ENCODE measurements at regions not wholly inside any gene's neighbourhood (a gene's known extent, or its start where the extent isn't known, plus 50 kb on each side); places are given as distances from the start of the nearest gene placed in this dataset.

- DNase-seq: no peak
Observed at GRCh38 chr3:72247126-72247525, 462.2 kb upstream of the PROK2 start.

- no peak for DNase-seq
Observed at GRCh38 chr3:72246685-72247084, 461.7 kb upstream of the PROK2 start.

DNA sequence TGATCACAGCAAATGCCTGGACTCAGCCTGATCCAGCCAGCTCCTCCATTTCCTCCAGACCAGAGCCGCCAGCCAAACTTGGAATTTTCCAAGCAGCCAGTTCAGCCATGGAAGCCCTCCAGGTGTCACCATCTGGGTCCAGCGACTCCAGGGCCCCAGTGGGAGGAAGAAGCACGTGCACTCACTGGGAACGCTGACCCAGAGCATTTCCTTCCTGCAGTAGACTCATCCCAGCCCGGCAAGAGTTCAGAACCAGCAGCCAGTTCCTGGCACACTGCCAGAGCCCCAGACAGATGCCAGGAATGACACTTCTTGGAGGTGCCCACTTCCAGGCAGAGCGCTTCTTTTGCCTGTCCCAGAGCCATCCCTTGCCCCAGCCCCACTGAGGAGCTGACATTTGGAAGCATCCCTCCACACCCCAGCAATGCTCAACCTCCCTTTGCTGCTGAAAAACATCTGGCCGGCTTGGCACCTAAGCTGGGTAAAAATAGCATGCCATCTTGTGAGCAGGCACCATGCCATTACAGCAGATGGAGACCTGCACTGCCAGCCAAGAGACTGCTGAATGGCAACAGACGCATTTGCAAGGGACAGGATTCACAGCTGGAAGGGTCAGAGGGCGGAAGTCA, 460.3 kb upstream of the PROK2 start:
- no peak for DNase-seq

DNA sequence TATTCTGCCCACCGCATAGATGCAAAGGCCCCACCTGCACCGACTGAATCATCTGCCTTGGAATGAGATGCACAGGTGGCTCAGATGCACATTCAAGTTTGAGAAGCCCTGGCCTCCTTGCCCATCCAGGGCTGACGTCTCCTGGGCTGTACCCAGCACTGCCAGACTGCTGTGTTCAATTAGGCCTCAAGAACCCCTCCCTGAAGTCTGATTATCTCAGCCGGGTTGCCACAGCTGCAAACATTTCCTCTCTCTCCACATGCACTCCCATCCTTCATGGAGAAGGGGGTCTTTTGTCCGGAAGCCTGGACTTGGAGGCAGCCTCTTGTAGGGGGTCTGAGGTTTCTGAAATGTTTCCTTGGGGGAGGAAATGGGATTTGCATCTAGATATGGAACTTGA, 459.4 kb upstream of the PROK2 start:
- no peak for DNase-seq

GRCh38 chr3:72242326-72242725, 457.4 kb upstream of the PROK2 start:
- DNase-seq: no peak

- no peak for DNase-seq
Observed at GRCh38 chr3:72241525-72241924, 456.6 kb upstream of the PROK2 start.

DNA sequence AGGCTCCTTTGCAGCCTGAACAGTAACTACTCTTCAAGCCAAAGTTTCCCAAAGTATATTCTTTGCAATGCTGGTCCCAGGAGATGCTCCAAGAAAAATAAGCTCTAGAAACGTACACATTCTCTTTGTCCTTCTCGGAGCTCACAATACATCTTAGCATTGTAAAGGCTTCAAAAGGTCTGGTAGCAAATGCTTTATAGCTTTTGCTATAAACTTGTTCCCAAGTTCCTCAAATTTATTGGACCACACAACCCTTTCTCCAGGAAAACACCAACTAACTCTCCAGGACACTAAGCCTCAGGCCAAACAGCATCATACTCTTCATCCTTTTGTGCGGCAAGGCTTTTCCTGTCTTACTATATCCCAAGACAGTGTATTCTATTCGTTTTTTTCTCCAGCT, 455.6 kb upstream of the PROK2 start:
- DNase-seq: no peak

GRCh38 chr3:72238801-72239200, 453.9 kb upstream of the PROK2 start:
- no peak for DNase-seq

GRCh38 chr3:72238010-72238691, 453.2 kb upstream of the PROK2 start:
- no peak for DNase-seq

DNA sequence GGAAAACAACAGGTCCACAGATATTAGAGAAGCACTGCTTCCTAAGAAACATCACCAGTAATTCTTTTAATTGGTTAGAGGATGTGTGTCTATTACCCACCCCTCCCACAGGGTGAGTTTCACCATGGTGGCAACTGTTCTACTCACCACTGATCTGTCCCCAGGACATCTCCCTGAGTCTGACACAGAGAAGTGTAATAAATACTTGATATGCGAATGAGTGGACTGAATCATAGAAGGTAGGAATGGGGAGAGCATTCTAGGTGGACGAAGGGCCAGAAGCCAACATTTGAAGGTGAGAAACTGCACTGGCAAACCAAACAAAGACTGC, 452.7 kb upstream of the PROK2 start:
- DNase-seq: no peak

GRCh38 chr3:72234391-72234790, 449.4 kb upstream of the PROK2 start:
- DNase-seq: no peak

GRCh38 chr3:72233571-72233970, 448.6 kb upstream of the PROK2 start:
- no peak for DNase-seq

DNA sequence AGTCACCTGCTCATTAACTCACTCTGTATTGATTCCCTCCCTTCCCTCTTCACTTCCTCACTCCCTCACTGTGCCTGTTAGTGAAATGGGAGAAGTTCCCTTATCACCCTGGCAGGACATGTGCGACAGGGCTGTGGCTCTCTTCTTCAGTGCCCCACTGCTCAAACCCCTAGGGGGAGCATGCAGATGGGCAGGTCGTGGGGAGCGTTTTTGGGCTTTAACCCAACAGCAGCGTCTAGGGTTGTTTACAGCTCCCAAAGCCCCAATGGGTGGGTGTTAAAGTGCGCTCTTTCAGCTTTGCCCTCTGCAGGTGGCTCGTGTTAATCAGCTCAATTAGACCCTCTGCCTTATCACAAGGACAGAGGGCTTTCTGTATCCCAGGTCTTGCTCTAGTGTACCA, 447.8 kb upstream of the PROK2 start:
- no peak for DNase-seq

DNA sequence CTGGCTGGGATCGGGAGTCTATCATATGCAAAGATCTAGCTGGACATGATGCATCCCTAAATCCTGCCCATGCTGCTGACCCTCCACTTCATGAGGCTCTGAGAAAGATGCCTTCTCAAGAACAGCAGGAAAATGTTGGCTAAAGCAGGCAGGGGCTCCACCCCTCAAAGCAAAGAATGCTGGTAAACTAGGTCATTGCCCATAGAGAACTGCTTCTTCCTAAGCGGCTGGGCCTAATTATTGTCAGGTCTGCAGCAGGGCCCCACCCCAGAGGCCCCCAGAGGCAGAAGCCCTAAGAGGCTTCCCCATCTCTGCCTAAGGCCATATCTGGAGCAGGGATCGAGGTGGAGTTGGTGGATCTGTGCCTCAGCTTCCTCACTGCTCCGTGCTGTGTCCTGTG, 447.4 kb upstream of the PROK2 start:
- no peak for DNase-seq

GRCh38 chr3:72231439-72232196, 446.7 kb upstream of the PROK2 start:
- DNase-seq: no peak

- no peak for DNase-seq
Observed at GRCh38 chr3:72230774-72231379, 445.9 kb upstream of the PROK2 start.

- no peak for DNase-seq
Observed at GRCh38 chr3:72229952-72230351, 445.0 kb upstream of the PROK2 start.

DNA sequence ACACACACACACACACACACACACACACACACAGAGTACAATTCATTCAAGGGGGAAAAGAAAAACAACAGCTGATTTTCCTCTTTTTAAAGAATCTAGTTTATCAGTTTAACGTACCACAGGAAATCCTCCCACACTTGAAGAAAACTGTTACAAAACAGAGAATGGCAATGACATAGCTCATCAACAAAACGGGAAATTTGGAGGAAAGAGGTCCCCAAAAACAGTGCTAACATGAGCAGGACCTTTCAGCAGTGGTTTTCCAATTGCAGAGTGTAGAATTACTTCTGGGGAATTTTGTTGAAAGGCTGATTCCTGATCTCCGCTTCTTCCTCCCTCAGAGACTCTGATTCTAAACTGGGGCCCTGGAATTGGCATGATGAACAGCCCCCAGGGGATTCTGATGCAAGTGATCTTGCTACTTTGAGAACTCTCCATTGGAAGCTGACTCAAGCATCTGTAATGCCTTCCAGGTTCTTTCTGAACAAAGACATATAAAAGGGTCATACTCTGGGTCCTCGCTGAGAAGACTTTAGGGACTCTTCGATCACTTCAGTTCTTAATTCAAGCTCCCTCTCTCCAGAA, 442.6 kb upstream of the PROK2 start:
- DNase-seq: no peak

DNA sequence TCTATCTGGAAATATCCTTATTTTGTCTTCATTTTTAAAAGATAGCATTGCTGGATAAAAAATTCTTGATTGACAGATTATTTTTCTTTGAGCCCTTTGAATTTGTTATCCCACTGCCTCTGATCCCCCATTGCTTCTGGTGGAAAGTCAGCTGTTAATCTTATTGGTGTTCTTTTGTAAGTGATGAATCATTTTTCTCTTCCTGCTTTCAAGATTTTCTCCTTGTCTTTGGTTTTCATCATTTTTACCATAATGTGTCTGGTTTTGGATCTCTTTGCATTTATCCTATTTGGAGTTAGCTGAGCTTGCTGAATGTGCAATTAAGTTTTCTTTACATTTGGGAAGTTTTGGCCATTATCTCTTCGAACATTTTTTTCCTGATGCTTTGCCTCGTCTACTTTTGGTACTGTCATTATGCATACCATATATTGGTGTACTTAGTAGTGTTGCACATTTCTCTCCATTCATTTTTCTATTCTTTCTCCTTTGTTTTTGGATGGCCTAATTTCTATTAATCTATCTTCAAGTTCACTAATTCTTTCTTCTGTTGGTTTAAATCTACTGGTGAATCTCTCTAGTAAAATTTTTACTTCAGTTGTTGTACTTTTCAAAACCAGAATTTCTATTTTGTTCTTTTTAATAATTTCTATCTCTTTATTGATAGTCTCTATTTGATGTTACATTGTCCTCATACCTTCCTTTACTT, 440.0 kb upstream of the PROK2 start:
- no peak for DNase-seq

- no peak for DNase-seq
Observed at GRCh38 chr3:72223628-72224027, 438.7 kb upstream of the PROK2 start.

DNA sequence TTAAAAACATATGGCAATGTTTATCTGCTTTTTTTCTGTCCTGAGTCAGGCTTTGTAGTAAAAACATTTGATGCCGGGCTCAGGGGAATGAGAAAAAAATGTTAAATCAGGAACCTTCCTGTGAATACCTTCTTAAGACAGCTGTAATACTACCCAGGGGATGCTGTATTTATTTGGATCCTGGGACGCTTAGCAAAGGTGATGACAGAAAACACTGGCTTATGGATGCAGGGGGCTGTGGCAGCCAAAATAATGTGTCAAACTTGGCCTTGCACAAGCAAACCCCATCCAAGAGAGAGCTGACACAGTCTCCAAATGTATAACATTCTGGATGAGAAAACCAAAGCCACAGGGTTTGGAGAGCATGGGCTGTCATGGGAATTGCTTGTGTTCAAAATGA, 438.2 kb upstream of the PROK2 start:
- DNase-seq: no peak

DNA sequence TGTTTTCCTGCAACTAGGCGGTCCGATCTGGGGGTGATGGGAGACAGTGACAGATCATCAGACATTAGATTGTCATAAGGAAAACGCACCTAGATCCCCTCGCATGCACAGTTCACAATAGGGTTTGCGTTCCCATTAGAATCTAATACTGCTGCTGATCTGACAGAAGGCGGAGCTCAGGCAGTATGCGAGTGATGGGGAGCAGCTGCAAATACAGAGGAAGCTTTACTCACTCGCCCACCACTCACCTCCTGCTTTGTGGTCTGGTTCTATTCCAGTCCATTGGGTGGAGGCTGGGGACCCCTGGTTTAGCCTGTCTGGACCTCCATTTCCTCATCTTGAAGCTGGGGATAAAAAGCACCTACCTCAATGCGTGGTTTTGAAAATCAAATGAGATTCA, 437.5 kb upstream of the PROK2 start:
- DNase-seq: no peak

DNA sequence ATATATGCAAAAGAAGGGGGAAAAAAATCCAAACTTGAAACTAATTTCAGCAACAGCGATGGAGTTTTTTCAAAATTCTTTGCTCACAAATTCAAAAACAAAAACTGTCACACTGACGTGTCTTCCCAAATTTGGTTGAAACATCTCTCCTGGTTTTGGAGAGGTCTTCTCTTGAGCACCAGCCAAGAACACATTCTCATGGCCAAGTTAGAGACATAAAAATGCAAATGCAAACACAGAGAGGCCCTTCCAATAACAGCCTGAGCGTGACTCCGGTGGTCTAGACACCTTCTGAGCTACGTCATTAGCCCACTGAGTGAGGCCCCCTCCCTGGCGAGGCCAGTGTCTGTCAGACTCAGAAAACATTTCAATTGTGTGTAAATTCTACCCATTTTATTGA, 436.0 kb upstream of the PROK2 start:
- DNase-seq: no peak
